DND-41 (cell line): ENCODE measurements at regions not wholly inside any gene's neighbourhood (a gene's known extent, or its start where the extent isn't known, plus 50 kb on each side); places are given as distances from the start of the nearest gene placed in this dataset.
A peak's percentile ranks its signal among the peaks of the same experiment; 100 is the strongest.

Experiments used
- ATAC-seq: fragments of 200-7000 bp; cut with Tn5 transposase; 3 replicates; pipeline ENCODE4 v1.9.1; 2021; ENCODE audit warnings: low read depth; ENCODE audit not compliant: insufficient read depth
- DNase-seq: peaks from one replicate; pipeline ENCODE4 v3.0.0-alpha.2; 2020
- H2AFZ ChIP-seq: 2 replicates; pipeline ENCODE4 v1.6.0; 2012; ENCODE audit warnings: low read depth, low read length
- H3K27ac ChIP-seq: 2 replicates; pipeline ENCODE4 v1.5.1; 2012; ENCODE audit warnings: low read length, inconsistent platforms
- H3K27me3 ChIP-seq: fragments of 200-600 bp; sonication (generic); 2 replicates; pipeline ENCODE4 v1.6.0; 2012; ENCODE audit warnings: low read length, mild to moderate bottlenecking, inconsistent platforms; ENCODE audit not compliant: insufficient read depth, poor library complexity
- H3K36me3 ChIP-seq: 2 replicates; pipeline ENCODE4 v1.5.1; 2012; ENCODE audit warnings: low read length, inconsistent platforms; ENCODE audit not compliant: insufficient read depth
- H3K4me1 ChIP-seq: 2 replicates; pipeline ENCODE4 v1.5.1; 2012; ENCODE audit warnings: mild to moderate bottlenecking, low read length; ENCODE audit not compliant: insufficient read depth
- H3K4me2 ChIP-seq: 2 replicates; pipeline ENCODE4 v1.6.0; 2012; ENCODE audit warnings: mild to moderate bottlenecking, moderate library complexity, low read length, inconsistent platforms; ENCODE audit not compliant: insufficient read depth
- H3K4me3 ChIP-seq, 2 experiments: fragments of 200-600 bp in 1 of 2; shearing (Covaris generic) in 1 of 2; 2 replicates each; pipeline ENCODE4 v1.5.1; 2012 to 2016; ENCODE audit warnings: inconsistent platforms in 2 of 2, low read length in 2 of 2, mild to moderate bottlenecking in 2 of 2, low read depth in 1 of 2, moderate library complexity in 1 of 2
- H3K79me2 ChIP-seq: 2 replicates; pipeline ENCODE4 v1.6.0; 2012; ENCODE audit warnings: low read length, inconsistent platforms; ENCODE audit not compliant: insufficient read depth
- H3K9ac ChIP-seq: 2 replicates; pipeline ENCODE4 v1.6.0; 2012; ENCODE audit warnings: low read depth, mild to moderate bottlenecking, inconsistent platforms, low read length, moderate library complexity
- H3K9me3 ChIP-seq: 2 replicates; pipeline ENCODE4 v1.5.1; 2012; ENCODE audit warnings: low read length, moderate library complexity, mild to moderate bottlenecking, inconsistent platforms; ENCODE audit not compliant: insufficient read depth, severe bottlenecking
- H4K20me1 ChIP-seq: 2 replicates; pipeline ENCODE4 v1.6.0; 2012; ENCODE audit warnings: low read length; ENCODE audit not compliant: insufficient read depth
- CTCF ChIP-seq: IDR thresholded peaks from 2 replicates; pipeline ENCODE4 v1.5.1; 2012; ENCODE audit warnings: borderline replicate concordance, low read length, moderate library complexity, mild to moderate bottlenecking; ENCODE audit not compliant: poor library complexity, severe bottlenecking; ENCODE audit errors: extremely low read depth
- EZH2 ChIP-seq: IDR thresholded peaks from 3 replicates; pipeline ENCODE4 v1.6.1; 2012; ENCODE audit warnings: borderline replicate concordance, low read depth, mild to moderate bottlenecking, moderate library complexity, low read length, inconsistent platforms; ENCODE audit not compliant: severe bottlenecking

DNA sequence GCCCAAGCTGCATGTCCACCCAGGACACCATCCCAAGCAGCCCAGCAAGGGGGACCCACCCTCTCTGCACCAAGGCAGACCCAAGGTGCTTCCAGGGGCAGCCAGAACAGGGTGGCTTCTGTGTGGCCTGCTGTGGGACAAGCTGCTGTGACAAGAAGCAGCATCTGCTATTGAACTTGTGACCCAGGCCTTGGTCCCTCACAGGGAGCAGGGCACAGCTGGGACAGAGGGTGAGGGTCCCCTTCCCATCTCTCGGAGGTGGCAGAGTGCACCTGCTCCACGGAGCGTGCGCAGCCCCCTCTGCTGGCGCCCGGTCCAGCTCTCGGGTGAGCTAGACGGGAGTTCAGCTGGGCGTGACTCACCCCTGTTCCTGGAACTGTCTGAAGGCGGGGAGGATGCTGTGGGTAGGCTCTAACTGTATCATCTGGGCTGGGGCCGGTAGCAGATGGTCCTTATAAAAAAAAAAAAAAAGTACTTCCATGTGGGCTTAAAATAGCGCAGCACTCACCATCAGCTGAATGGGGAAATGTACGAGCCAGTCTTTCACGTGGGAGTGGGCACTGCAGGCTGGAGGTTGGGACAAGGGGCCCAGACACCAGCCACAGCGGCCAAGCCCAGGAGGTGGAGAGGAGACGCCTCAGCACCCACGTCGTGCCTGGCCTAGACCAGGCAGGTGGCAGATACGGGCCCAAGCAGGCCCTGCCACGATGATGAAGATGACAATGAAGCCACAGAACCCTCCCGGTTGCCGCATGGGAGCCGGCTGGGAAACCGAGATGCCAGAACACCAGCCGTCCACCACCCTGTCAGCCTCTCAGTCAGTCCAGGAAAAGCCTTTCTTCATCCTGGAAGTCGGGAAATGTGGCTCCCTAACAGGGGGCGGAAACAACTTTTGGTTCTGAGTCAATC lies 136.8 kb upstream of the ID2 start:
- peak; percentile 98 for DNase-seq
- Histone ChIP-seq H3K9me3 (no peaks in the 10 kb centered on the region), H3K79me2 (no peaks in the 10 kb centered on the region), H3K27me3 (no peaks in the 10 kb centered on the region), H3K4me2 (peak overlapping the region; percentile 54), H3K36me3 (no peaks in the 10 kb centered on the region), H3K9ac (peak overlapping the region; percentile 56), H3K27ac (peak overlapping the region; percentile 100), H3K4me1 (peaks cover 85% of the 10 kb centered on the region), H3K4me3 (peak overlapping the region in 1 of 2 experiments; percentile 26; a peak in 1 of 4 replicates), H4K20me1 (no peaks in the 10 kb centered on the region), H2AFZ (peak overlapping the region; percentile 68)
- TF ChIP-seq CTCF (peak; percentile 92), EZH2 (no peak)
- ATAC-seq: peak; percentile 69

- peak overlapping the region; percentile 100 for H3K27ac ChIP-seq
- H4K20me1 ChIP-seq: no peaks in the 10 kb centered on the region
- H3K4me2 ChIP-seq: peak overlapping the region; percentile 54
- H3K4me1 ChIP-seq: peaks cover 77% of the 10 kb centered on the region
- TF ChIP-seq CTCF: no peak
- TF ChIP-seq EZH2: no peak
- no peak overlapping the region for H3K4me3 ChIP-seq
- H3K9me3 ChIP-seq: no peaks in the 10 kb centered on the region
- H3K36me3 ChIP-seq: no peaks in the 10 kb centered on the region
- no peak for DNase-seq
- peak overlapping the region; percentile 56 for H3K9ac ChIP-seq
- ATAC-seq: no peak
- H2AFZ ChIP-seq: peak overlapping the region; percentile 68; the same call in 1 of the 2 replicates
- no peaks in the 10 kb centered on the region for H3K27me3 ChIP-seq
- H3K79me2 ChIP-seq: no peaks in the 10 kb centered on the region
These were observed 135.9 kb upstream of the ID2 start for GRCh38 chr2:8545695-8546611.

- Histone ChIP-seq H3K9ac (peak overlapping the region; percentile 56; the same call in 1 of the 2 replicates), H3K79me2 (no peaks in the 10 kb centered on the region), H3K4me2 (no peak overlapping the region), H3K4me1 (peaks cover 77% of the 10 kb centered on the region), H3K27ac (peak overlapping the region; percentile 100), H3K9me3 (no peaks in the 10 kb centered on the region), H3K36me3 (no peaks in the 10 kb centered on the region), H4K20me1 (no peaks in the 10 kb centered on the region), H3K4me3 (no peak overlapping the region), H2AFZ (no peak overlapping the region), H3K27me3 (no peaks in the 10 kb centered on the region)
- ATAC-seq (no peak), DNase-seq (peak; percentile 63)
- no peak for TF ChIP-seq CTCF
- TF ChIP-seq EZH2: no peak
These were observed 135.1 kb upstream of the ID2 start for GRCh38 chr2:8546612-8547283.
